ENCODE measurements at regions not wholly inside any gene's neighbourhood (a gene's known extent, or its start where the extent isn't known, plus 50 kb on each side); places are given as distances from the start of the nearest gene placed in this dataset.
"Not testable (repeated sequence)": the region's sequence is repeated elsewhere in the genome, so short reads cannot be mapped to it uniquely, and the experiment has no call there.

DNA sequence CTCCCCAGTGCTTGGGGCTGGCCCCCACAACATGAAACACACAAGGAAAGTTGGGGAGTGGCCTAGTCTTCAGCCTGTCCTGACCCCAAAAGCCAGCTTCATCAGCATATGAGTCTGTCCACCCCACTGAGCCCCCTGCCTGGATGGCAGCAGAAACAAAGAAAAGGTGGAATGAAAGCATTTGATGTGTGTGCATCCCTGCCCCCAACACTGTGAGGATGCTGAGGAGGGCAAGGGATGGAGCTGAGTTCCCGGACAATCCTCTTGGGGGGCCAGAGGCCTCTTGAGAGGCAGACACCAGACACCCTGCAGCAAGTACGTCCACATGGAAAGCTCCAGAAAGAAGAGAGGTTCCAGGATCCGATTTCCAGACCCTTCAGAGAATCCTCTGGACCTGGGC, 113.5 kb upstream of the PPP1R26 start:
- DNase-seq: no peak

DNA sequence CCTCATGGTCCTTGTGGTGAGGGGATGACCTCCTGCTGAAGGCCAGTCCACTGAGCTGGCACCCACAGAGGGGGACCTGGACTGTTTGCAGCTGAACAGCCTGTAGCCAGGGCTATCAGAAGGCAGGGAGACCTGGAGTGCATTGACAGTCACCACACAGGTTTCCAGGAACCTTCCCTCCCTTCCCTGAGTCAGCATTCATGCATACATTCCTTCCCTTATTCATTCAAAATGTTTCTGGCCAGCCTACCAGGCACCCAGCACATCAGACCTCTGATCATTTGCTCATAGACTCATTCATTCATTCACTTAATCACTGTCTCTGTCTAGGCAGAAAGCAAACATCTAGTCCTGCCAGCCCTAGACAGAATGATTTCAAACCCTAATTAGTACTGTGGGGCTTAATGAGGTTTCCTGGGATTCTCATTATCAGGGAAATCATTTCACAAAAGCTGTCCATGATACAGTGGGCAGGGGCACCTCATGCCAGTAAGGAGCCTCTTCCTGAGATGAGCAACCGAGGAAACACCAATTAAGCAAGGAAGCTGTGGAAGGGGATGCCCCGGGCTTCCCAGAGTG, 110.1 kb upstream of the PPP1R26 start:
- DNase-seq: peak; percentile 23 to 51

DNA sequence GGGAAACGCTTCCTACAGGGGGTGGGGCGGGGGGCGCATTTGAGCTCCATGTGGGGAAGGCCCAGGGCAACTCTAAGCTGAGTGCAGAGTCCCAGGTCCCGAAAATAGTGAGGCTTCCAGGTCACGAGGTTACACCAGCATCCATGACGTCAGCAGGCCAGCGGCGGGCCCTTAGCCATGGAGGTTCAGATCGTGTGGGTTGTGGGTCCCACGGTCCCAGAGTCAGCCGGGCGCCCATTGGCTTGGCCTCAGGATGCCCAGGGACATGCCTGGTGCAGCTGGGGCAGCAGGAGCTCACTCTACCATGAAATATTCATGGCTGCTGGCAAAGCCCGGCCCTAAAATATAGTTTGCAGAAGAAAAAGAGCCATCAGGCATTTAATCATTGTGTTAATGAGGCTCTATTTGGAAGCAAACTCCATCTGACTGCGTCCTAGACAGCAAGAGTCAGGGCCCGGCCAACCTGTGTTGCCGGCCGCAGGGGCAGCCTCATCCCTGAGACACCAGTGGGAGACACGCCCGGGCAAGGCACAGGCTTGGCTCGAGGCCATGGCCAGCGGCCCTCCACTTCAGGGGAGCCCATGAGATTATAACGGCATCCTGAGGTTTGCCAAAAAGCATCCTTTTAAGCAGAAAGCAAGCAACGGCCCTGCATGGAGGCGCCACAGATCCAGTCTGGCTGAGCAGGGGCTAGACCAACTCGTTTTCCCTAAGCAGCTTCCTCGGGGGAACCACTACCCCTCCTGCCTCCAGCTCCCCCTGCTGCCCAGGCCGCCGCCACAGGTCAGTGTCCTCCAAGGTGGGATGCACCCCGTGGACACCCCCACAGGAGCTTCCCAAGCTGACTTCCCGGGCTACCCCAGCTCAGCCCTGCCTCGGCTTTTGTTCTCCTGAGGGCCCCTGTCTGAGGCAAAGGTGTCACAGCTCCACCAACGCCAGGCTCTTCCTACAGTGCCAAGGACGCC, 108.9 kb upstream of the PPP1R26 start:
- peak; percentile 84 to 95 for DNase-seq

DNA sequence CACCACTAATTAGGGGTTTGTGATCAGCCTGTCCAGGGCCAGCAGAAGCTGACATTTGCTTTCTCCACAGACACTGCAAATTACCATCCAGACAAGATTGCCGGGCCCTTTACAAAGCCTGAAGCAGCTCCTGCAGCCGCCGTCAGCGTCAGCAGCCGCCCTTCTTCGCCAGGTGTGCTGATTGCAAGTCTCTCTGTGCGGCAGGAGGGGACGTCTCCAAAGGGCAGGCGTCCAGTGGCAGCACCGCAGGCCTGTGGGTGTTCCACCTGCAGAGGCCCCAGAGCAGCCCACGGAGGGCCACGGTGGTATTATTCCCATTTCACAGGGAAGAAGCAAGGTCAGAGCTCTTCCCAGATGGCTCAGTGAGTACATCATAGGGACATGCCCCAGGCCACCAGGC, 108.0 kb upstream of the PPP1R26 start:
- no peak for DNase-seq

GRCh38 chr9:135372036-135372435, 107.5 kb upstream of the PPP1R26 start:
- DNase-seq: no peak

- DNase-seq: no peak
These were observed 107.0 kb upstream of the PPP1R26 start for GRCh38 chr9:135372501-135373008.

DNA sequence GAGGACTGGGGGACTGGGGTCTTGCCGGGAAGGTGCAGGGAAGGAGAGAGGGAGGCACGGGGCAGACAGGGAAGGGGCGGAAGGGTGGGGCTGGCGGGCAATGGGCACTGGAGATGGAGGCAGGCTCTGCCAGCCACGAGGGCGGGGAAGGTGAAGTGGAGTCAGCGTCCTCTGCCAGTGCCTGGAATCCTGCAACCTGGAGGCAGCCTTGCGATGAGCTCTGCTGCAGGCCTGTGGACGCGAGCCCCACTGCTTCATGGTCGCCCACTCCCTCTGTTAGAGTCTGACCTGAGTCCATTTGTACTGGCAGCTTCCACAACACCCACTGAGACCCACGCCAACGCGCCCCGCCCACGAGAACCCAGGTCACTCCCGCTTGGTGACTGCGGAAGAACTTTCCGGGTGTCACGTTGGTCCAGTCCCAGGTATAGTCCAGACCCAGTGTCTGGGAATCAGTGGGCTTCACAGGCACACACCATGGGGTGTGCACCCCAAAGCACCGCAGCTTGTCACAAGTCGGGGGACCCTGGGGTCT, 106.4 kb upstream of the PPP1R26 start:
- DNase-seq: no peak

GRCh38 chr9:135373820-135374219, 105.8 kb upstream of the PPP1R26 start:
- DNase-seq: no peak

GRCh38 chr9:135374591-135374990, 105.0 kb upstream of the PPP1R26 start:
- DNase-seq: no peak

DNA sequence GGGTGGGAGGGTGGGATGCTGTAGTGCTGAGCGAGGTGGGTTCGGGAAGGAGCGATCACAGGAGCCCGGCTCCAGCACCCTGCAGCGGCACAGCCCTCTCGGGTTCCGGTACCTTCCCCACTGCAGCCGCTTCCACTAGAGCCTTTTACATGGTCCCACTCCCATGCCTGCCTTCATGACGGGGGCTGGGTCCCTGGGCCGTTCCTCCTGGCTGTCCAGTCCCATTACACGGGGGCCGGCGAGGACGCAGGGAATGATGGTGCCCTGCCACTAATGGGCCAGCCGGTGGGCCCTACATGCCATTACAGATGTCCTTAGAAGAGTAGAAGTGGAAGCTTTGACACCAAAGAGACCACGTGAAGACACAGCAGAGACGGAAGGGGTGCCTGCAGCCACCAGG, 104.6 kb upstream of the PPP1R26 start:
- no peak for DNase-seq

DNA sequence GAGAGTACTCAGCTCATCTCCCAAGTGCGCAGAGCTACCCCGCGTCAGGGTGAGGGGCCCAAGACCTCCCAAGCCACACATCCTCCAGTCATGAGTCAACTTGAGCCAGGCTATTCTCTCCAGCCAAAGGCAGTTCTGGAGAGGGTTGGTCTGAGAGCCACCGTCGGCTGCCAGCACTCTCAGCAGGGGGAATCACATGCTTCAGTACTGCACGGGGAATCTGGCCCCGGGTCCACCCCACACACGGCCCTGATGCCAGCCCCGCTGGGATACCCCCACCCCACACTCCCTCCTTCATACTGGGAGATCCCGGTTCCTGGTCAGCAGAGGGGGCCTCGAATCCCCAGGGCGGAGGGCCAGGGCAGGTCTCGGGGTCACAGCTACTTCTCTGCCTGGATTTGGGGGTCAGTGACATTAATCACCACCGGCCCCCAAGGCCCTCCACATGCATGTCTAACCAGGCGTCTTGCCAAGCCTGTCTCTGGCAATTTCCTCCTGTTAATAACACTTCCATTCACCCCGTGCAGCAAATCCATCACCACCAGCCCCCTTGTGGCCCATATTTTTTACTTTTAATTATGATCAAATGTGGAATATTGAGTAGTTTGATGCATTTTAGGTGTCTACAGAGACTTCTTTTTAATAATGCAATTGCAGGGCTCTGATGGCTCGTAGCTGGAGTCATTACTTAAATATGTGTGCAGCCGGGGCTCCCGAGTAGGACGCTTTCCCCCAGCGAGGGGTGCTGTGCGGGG, 102.9 kb upstream of the PPP1R26 start:
- peak; percentile 37 to 77 for DNase-seq

DNA sequence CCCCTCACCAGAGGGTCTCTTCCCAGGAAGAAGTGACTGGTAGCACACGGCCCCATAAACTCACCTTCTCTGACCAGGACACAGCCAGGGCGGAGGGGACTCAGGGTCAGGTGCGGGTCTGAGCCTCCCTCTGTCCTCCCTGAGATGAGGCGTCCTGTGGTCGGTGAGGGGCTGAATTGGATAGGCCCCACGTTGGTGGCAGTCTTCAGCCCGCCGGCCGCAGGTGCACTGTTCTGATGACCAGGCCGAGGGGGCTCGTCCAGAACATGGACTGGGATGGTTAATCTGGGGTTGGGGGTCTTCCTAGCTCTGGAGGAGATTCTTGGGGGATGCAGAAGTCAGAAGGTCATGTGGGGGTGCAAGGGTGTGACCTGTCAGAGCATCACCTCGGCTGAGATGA, 102.2 kb upstream of the PPP1R26 start:
- no peak for DNase-seq

DNA sequence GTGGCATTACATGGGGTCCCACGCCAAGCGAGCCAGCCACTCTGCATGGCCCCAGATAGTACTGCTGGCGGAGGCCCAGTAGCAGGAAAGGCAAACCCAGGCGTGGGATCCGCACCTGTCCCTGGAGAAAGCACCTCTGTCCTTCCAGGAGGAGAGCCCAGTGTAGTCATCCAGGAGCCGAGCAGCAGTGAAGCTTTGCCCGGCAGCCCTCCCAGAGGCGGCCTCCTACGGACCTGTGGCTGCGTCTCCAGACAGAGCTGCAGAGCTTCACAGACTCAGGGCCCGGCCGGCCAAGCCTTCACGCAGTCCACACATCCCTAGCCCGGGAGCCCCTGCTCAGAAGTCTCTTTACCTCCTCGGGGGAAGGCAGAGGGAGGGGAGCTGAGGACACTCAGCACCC, 100.8 kb upstream of the PPP1R26 start:
- DNase-seq: no peak

GRCh38 chr9:135379540-135380267, 99.9 kb upstream of the PPP1R26 start:
- peak; percentile 23 to 75 for DNase-seq

- DNase-seq: no peak
These were observed 99.1 kb upstream of the PPP1R26 start for GRCh38 chr9:135380311-135380960.

DNA sequence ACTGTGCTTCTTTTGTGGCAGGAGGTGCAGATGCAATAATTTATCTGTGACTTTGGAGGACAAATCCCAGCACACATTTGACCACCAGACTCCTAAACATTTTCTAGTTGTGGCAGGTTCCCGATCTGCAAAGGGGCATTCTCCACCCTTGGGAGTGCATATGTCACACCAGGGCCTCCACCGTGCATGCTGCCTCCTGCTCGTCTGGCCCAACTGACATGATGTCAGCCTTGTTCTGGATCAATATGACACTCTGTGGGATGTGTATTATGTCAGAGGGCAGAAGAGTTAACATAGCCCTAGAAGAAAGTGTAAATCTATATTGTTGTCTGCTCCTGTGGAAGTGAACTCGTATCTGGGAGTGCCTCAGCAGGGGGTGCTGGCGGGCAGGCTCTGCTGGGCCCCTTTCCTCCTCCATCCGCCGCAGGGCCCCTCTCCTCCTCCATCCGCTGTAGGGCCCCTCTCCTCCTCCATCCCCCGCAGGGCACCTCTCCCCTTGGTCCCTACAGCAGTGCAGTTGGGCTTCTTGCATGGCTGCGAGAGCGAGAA, 97.7 kb upstream of the PPP1R26 start:
- DNase-seq: no peak

DNA sequence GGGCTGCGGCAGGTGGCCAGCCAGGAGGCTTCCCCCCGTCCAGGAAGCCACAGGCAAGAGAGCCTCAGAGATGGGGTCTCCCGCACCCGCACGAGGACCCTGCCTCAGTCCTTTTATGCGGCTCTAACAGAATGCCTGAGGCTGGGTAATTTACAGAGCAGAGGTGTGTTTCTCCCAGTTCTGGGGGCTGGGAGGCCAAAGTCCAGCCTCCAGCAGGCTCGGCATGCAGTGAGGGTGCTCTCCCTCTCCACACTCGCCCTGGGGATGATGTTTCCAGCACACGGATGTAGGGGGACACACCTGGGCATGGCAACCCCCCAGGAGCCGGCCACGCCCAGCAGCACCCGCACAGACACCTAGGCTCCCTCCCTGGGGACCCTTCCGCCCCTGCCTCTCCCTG, 95.4 kb upstream of the PPP1R26 start:
- DNase-seq: no peak

DNA sequence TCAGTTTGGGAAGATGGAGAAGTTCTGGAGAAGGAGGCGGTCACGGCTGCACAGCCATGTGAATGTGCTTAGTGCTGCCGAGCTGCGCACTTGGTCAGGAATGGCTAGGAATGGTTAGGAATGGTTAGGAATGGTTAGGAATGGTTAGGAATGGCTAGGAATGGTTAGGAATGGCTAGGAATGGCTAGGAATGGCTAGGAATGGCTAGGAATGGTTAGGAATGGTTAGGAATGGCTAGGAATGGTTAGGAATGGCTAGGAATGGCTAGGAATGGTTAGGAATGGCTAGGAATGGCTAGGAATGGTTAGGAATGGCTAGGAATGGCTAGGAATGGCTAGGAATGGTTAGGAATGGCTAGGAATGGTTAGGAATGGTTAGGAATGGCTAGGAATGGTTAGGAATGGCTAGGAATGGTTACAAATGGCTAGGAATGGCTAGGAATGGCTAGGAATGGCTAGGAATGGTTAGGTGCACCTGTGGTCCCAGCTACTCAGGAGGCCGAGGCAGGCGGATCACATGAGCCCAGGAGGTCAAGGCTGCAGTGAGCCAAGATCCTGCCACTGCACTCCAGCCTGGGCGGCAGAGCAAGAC, 94.7 kb upstream of the PPP1R26 start:
- not testable (repeated sequence) for DNase-seq

DNA sequence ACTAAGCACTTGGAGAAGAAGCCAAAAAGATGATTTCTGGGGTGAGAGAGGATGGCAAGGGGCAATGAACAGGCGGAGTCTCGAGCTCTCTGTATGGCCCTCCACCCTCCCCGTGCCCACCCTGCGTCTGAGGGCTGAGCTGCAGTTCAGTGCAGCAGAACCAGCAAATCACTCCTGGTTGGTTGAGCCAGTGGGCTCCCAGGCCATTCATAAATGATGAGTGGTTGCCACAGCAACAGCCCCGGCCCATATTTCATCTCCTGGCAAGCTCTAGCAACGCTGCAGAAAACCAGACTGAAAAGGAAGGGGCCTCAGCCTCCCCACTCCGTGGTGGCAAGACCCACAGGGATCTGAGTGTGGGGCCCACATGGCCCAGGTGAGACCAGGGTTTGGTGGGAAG, 93.8 kb upstream of the PPP1R26 start:
- DNase-seq: no peak

- DNase-seq: no peak
These were observed 91.6 kb upstream of the PPP1R26 start for GRCh38 chr9:135387976-135388375.

GRCh38 chr9:135388530-135388929, 91.1 kb upstream of the PPP1R26 start:
- no peak for DNase-seq
